ENCODE measurements at regions not wholly inside any gene's neighbourhood (a gene's known extent, or its start where the extent isn't known, plus 50 kb on each side); places are given as distances from the start of the nearest gene placed in this dataset.

GRCh38 chr6:137353842-137354397 is 134.7 kb upstream of the IFNGR1 start:
- no peak for DNase-seq (ENCODE audit: low spot score)

- DNase-seq (ENCODE audit: low spot score): no peak
Measured at GRCh38 chr6:137353346-137353745, 134.2 kb upstream of the IFNGR1 start.

- DNase-seq (ENCODE audit: low spot score): no peak
Measured at GRCh38 chr6:137352859-137353258, 133.7 kb upstream of the IFNGR1 start.

GRCh38 chr6:137351890-137352289 is 132.7 kb upstream of the IFNGR1 start:
- DNase-seq (ENCODE audit: low spot score): no peak

GRCh38 chr6:137350857-137351256 is 131.7 kb upstream of the IFNGR1 start:
- no peak for DNase-seq (ENCODE audit: low spot score)

GRCh38 chr6:137349856-137350830 is 131.0 kb upstream of the IFNGR1 start:
- peak; percentile 96 for DNase-seq (ENCODE audit: low spot score)

GRCh38 chr6:137348777-137349176 is 129.6 kb upstream of the IFNGR1 start:
- DNase-seq (ENCODE audit: low spot score): no peak

GRCh38 chr6:137343241-137343640 is 124.1 kb upstream of the IFNGR1 start:
- no peak for DNase-seq (ENCODE audit: low spot score)

- DNase-seq (ENCODE audit: low spot score): no peak
Measured at GRCh38 chr6:137342607-137343190, 123.5 kb upstream of the IFNGR1 start.

- DNase-seq (ENCODE audit: low spot score): peak; percentile 88
Measured at GRCh38 chr6:137341681-137342195, 122.6 kb upstream of the IFNGR1 start.

- DNase-seq (ENCODE audit: low spot score): no peak
Measured at GRCh38 chr6:137339929-137340559, 120.9 kb upstream of the IFNGR1 start.

GRCh38 chr6:137334884-137335283 is 115.7 kb upstream of the IFNGR1 start:
- DNase-seq (ENCODE audit: low spot score): no peak

GRCh38 chr6:137334094-137334493 is 114.9 kb upstream of the IFNGR1 start:
- no peak for DNase-seq (ENCODE audit: low spot score)

GRCh38 chr6:137332637-137333280 is 113.6 kb upstream of the IFNGR1 start:
- no peak for DNase-seq (ENCODE audit: low spot score)

GRCh38 chr6:137323860-137324259 is 104.7 kb upstream of the IFNGR1 start:
- DNase-seq (ENCODE audit: low spot score): no peak

GRCh38 chr6:137320271-137320670 is 101.1 kb upstream of the IFNGR1 start:
- no peak for DNase-seq (ENCODE audit: low spot score)

GRCh38 chr6:137316626-137317025 is 97.4 kb upstream of the IFNGR1 start:
- no peak for DNase-seq (ENCODE audit: low spot score)

- DNase-seq (ENCODE audit: low spot score): no peak
Measured at GRCh38 chr6:137315081-137315480, 95.9 kb upstream of the IFNGR1 start.

GRCh38 chr6:137313928-137314855 is 95.0 kb upstream of the IFNGR1 start:
- peak; percentile 79 for DNase-seq (ENCODE audit: low spot score)

- no peak for DNase-seq (ENCODE audit: low spot score)
Measured at GRCh38 chr6:137313211-137313610, 94.0 kb upstream of the IFNGR1 start.

- DNase-seq (ENCODE audit: low spot score): no peak
Measured at GRCh38 chr6:137311940-137312339, 92.8 kb upstream of the IFNGR1 start.

Data from globus pallidus (tissue), 1 donor.